Tibial artery (tissue), 4 donors: ENCODE measurements at regions not wholly inside any gene's neighbourhood (a gene's known extent, or its start where the extent isn't known, plus 50 kb on each side); places are given as distances from the start of the nearest gene placed in this dataset.

Experiments used
- DNase-seq, 2 donors: peaks; one replicate each; pipeline ENCODE4 v3.0.0-alpha.2; 2019
- H3K27ac ChIP-seq, 2 donors: fragments of 200-600 bp; sonication (generic) in 1 of 2; 1 replicate in 1 of 2; 2 replicates in 1 of 2; pipeline ENCODE4 v1.5.1; 2018 to 2019; ENCODE audit warnings: mild to moderate bottlenecking in 1 of 2
- H3K27me3 ChIP-seq, 2 donors: fragments of 200-600 bp; sonication (generic) in 1 of 2; one replicate each; pipeline versions ENCODE4 v1.5.1 to v1.6.0; 2016 to 2019
- H3K36me3 ChIP-seq, 3 donors: fragments of 200-600 bp; sonication (generic) in 2 of 3; one replicate each; pipeline ENCODE4 v1.5.1; 2016 to 2019; ENCODE audit warnings: mild to moderate bottlenecking in 2 of 3
- H3K4me1 ChIP-seq, 4 donors: fragments of 200-600 bp; sonication (generic) in 2 of 4; 1 replicate in 3 of 4; 2 replicates in 1 of 4; pipeline ENCODE4 v1.5.1; 2016 to 2019
- H3K4me3 ChIP-seq, 2 donors: fragments of 200-600 bp; sonication (generic) in 1 of 2; 1 replicate in 1 of 2; 2 replicates in 1 of 2; pipeline ENCODE4 v1.5.1; 2018 to 2019; ENCODE audit warnings: mild to moderate bottlenecking in 2 of 2
- H3K9me3 ChIP-seq, 3 donors: fragments of 200-600 bp; sonication (generic) in 1 of 3; one replicate each; pipeline ENCODE4 v1.5.1; 2016 to 2019
- CTCF ChIP-seq, 2 experiments: fragments of 200-600 bp in 1 of 2; fragments of 450-650 bp in 1 of 2; IDR thresholded peaks; one replicate each; pipeline ENCODE4 v1.5.1; 2017 to 2019; ENCODE audit warnings: antibody characterized with exemption in 2 of 2, mild to moderate bottlenecking in 1 of 2, moderate library complexity in 1 of 2
- intact Hi-C: fragments of 100-400 bp; cut with DNase I; formaldehyde crosslinking; loops from one replicate; pipeline ENCODE4 v1.15.0; 2023; ENCODE audit warnings: low total_unique reads

- H3K4me3 ChIP-seq = no peak overlapping the region
- no peak for DNase-seq
- H3K27ac ChIP-seq = no peak overlapping the region
- H3K36me3 ChIP-seq = no peaks in the 10 kb centered on the region
- intact Hi-C loops = no loop called here
- peaks cover 0 to 12% (median 6%) of the 10 kb centered on the region in 4 donors for H3K4me1 ChIP-seq
- no peak for TF ChIP-seq CTCF (IDR thresholded peaks at IDR 0.05)
- no peaks in the 10 kb centered on the region for H3K27me3 ChIP-seq
- H3K9me3 ChIP-seq = no peaks in the 10 kb centered on the region
Measured at GRCh38 chr14:61168141-61168540, 113.0 kb downstream of the TMEM30B start.

- intact Hi-C loops = no loop called here
- peaks cover 0 to 12% (median 6%) of the 10 kb centered on the region in 4 donors for H3K4me1 ChIP-seq
- H3K9me3 ChIP-seq = no peaks in the 10 kb centered on the region
- no peak overlapping the region for H3K27ac ChIP-seq
- no peak overlapping the region for H3K4me3 ChIP-seq
- DNase-seq = no peak
- H3K36me3 ChIP-seq = no peaks in the 10 kb centered on the region
- H3K27me3 ChIP-seq = no peaks in the 10 kb centered on the region
- TF ChIP-seq CTCF (IDR thresholded peaks at IDR 0.05) = no peak
Measured at GRCh38 chr14:61167642-61168041, 113.5 kb downstream of the TMEM30B start.

GRCh38 chr14:61160798-61161197, 120.3 kb downstream of the TMEM30B start:
- no peaks in the 10 kb centered on the region for H3K4me1 ChIP-seq
- no peaks in the 10 kb centered on the region for H3K9me3 ChIP-seq
- no peak overlapping the region for H3K4me3 ChIP-seq
- intact Hi-C loops = no loop called here
- DNase-seq = no peak
- no peaks in the 10 kb centered on the region for H3K36me3 ChIP-seq
- H3K27me3 ChIP-seq = no peaks in the 10 kb centered on the region
- H3K27ac ChIP-seq = no peak overlapping the region
- TF ChIP-seq CTCF (IDR thresholded peaks at IDR 0.05) = no peak

- peak overlapping the region; percentile 37 to 59 for H3K27ac ChIP-seq
- no peaks in the 10 kb centered on the region for H3K9me3 ChIP-seq
- H3K4me1 ChIP-seq = peaks cover 0 to 47% (median 9%) of the 10 kb centered on the region in 4 donors
- H3K36me3 ChIP-seq = no peaks in the 10 kb centered on the region
- intact Hi-C loops = no loop called here
- DNase-seq = no peak
- no peaks in the 10 kb centered on the region for H3K27me3 ChIP-seq
- no peak for TF ChIP-seq CTCF (IDR thresholded peaks at IDR 0.05)
- no peak overlapping the region for H3K4me3 ChIP-seq
Measured at GRCh38 chr14:61154641-61155040, 126.5 kb downstream of the TMEM30B start.

- no peak for DNase-seq
- H3K9me3 ChIP-seq = no peaks in the 10 kb centered on the region
- peaks cover 0 to 48% (median 10%) of the 10 kb centered on the region in 4 donors for H3K4me1 ChIP-seq
- H3K4me3 ChIP-seq = no peak overlapping the region
- H3K36me3 ChIP-seq = no peaks in the 10 kb centered on the region
- no peak for TF ChIP-seq CTCF (IDR thresholded peaks at IDR 0.05)
- intact Hi-C loops = no loop called here
- H3K27me3 ChIP-seq = no peaks in the 10 kb centered on the region
- H3K27ac ChIP-seq = peak overlapping the region; percentile 37 to 59
Measured at GRCh38 chr14:61153914-61154545, 127.1 kb downstream of the TMEM30B start.

GRCh38 chr14:61153431-61153830, 127.7 kb downstream of the TMEM30B start:
- H3K9me3 ChIP-seq = no peaks in the 10 kb centered on the region
- H3K36me3 ChIP-seq = no peaks in the 10 kb centered on the region
- intact Hi-C loops = no loop called here
- DNase-seq = no peak
- H3K4me1 ChIP-seq = peaks cover 0 to 54% (median 12%) of the 10 kb centered on the region in 4 donors
- H3K27ac ChIP-seq = peak overlapping the region; percentile 37 to 59
- no peaks in the 10 kb centered on the region for H3K27me3 ChIP-seq
- no peak overlapping the region for H3K4me3 ChIP-seq
- no peak for TF ChIP-seq CTCF (IDR thresholded peaks at IDR 0.05)
